GM12878 (cell line): ENCODE measurements at regions not wholly inside any gene's neighbourhood (a gene's known extent, or its start where the extent isn't known, plus 50 kb on each side); places are given as distances from the start of the nearest gene placed in this dataset.

Experiments used
- ATAC-seq: fragments of 200-7000 bp; cut with Tn5 transposase; 3 replicates; pipeline ENCODE4 v1.9.1; 2020; ENCODE audit warnings: mild to moderate bottlenecking, moderate library complexity
- BruUV-seq: library from RNA; stranded (reverse); fragments of 400-500 nt; replicated peaks from 2 replicates; lab custom pipeline; 2021; lab: Mats Ljungman, UMichigan
- CTCF ChIA-PET: fragments of 300-600 bp; sonication (Branson Sonifier 250); formaldehyde crosslinking; extraction: SDS; loops from one replicate; lab custom pipeline; 2021; ENCODE audit warnings: inconsistent platforms; lab: Yijun Ruan, JAX
- POLR2A ChIA-PET: fragments of 350-600 bp; formaldehyde crosslinking; extraction: SDS; loops from one replicate; lab custom pipeline; 2021; ENCODE audit warnings: inconsistent platforms; lab: Charles Lee
- RAD21 ChIA-PET: fragments of 300-600 bp; sonication (Branson Sonifier 250); formaldehyde crosslinking; loops from one replicate; lab custom pipeline; 2023; ENCODE audit warnings: antibody characterized with exemption; ENCODE audit not compliant: unreplicated experiment; lab: Charles Lee
- SMC1A ChIA-PET: fragments of 300-600 bp; sonication (Branson Sonifier 250); formaldehyde crosslinking; loops from one replicate; lab custom pipeline; 2023; ENCODE audit not compliant: unreplicated experiment, uncharacterized antibody; lab: Charles Lee
- DNase-seq: peaks from one replicate; pipeline ENCODE4 v3.0.0-alpha.2; 2011; ENCODE audit warnings: low read depth, low spot score
- FAIRE-seq: peaks from 3 replicates; lab custom pipeline; 2011; peaks lifted over from hg19 to GRCh38; lab: Jason Lieb, UNC
- H2AFZ ChIP-seq: 2 replicates; pipeline ENCODE4 v1.6.0; 2011; ENCODE audit warnings: low read depth, low read length, control low read depth; ENCODE audit not compliant: control insufficient read depth
- H3K27ac ChIP-seq: 2 replicates; pipeline ENCODE4 v1.5.1; 2011; ENCODE audit warnings: control low read depth; ENCODE audit not compliant: control insufficient read depth, insufficient read depth
- H3K27me3 ChIP-seq, 2 experiments: replicated peaks in 1 of 2; 2 replicates each; pipeline versions ENCODE4 v1.6.0 to v1.6.1; 2011; ENCODE audit warnings: low read length in 1 of 2; ENCODE audit not compliant: control insufficient read depth in 2 of 2, insufficient read depth in 2 of 2
- H3K36me3 ChIP-seq, 2 experiments: 2 replicates each; pipeline ENCODE4 v1.5.1; 2011; ENCODE audit warnings: low read length in 1 of 2; ENCODE audit not compliant: control insufficient read depth in 2 of 2, insufficient read depth in 2 of 2
- H3K4me1 ChIP-seq: 2 replicates; pipeline ENCODE4 v1.6.1; 2011; ENCODE audit warnings: mild to moderate bottlenecking, low read length, moderate library complexity, mixed read lengths; ENCODE audit not compliant: control insufficient read depth, insufficient read depth
- H3K4me2 ChIP-seq: 2 replicates; pipeline ENCODE4 v1.6.0; 2011; ENCODE audit warnings: control low read depth; ENCODE audit not compliant: control insufficient read depth, insufficient read depth
- H3K4me3 ChIP-seq: fragments of 200-600 bp; sonication (generic); 2 replicates; pipeline ENCODE4 v1.5.1; 2016
- H3K79me2 ChIP-seq: 2 replicates; pipeline ENCODE4 v1.6.0; 2011; ENCODE audit warnings: low read length; ENCODE audit not compliant: control insufficient read depth, insufficient read depth
- H3K9ac ChIP-seq: 2 replicates; pipeline ENCODE4 v1.8.0; 2011; ENCODE audit warnings: low read length, control low read depth, mixed read lengths; ENCODE audit not compliant: control insufficient read depth, insufficient read depth
- H3K9me3 ChIP-seq: replicated peaks from 3 replicates; pipeline ENCODE4 v1.5.1; 2011; ENCODE audit warnings: mild to moderate bottlenecking, low read length; ENCODE audit not compliant: control insufficient read depth, insufficient read depth
- H4K20me1 ChIP-seq: 2 replicates; pipeline ENCODE4 v1.6.0; 2011; ENCODE audit not compliant: control insufficient read depth, insufficient read depth
- GATAD2B ChIP-seq: fragments of 450-650 bp; conservative IDR thresholded peaks from 2 replicates; pipeline ENCODE4 v1.6.1; 2017; ENCODE audit warnings: low read depth, mild to moderate bottlenecking, moderate library complexity
- HCFC1 ChIP-seq: fragments of 150-350 bp; IDR thresholded peaks from 2 replicates; pipeline ENCODE4 v1.6.1; 2014; ENCODE audit warnings: low read length
- MTA2 ChIP-seq: fragments of 450-650 bp; IDR thresholded peaks from 2 replicates; pipeline ENCODE4 v1.6.1; 2016; ENCODE audit warnings: low read depth, mild to moderate bottlenecking, moderate library complexity
- POLR2AphosphoS2 ChIP-seq: IDR thresholded peaks from 2 replicates; pipeline ENCODE4 v1.6.1; 2011; ENCODE audit warnings: low read depth, mild to moderate bottlenecking, low read length, improper control_type of control experiment, moderate library complexity
- RB1 ChIP-seq: fragments of 450-650 bp; formaldehyde crosslinking; IDR thresholded peaks from 2 replicates; pipeline ENCODE4 v1.6.1; 2017; ENCODE audit warnings: mild to moderate bottlenecking, borderline replicate concordance
- WGBS: methylation state at CpG from one replicate; pipeline ENCODE4 v1.1.6; 2016; ENCODE audit warnings: low lambda C conversion rate; ENCODE audit not compliant: insufficient replicate concordance, insufficient coverage; ENCODE audit errors: missing lambda C conversion rate; 5-methylcytosine and 5-hydroxymethylcytosine counted together
- in situ Hi-C: fragments of 300-500 bp; cut with MboI; formaldehyde crosslinking; loops from 9 replicates; pipeline ENCODE4 v1.14.3; 2018; ENCODE audit warnings: mixed read lengths
- intact Hi-C: fragments of 100-400 bp; cut with micrococcal nuclease; formaldehyde crosslinking; loops from one replicate; pipeline ENCODE4 v1.14.2; 2022; ENCODE audit not compliant: unreplicated experiment

GRCh38 chr12:100703868-100704267 lies 90.7 kb upstream of the ANO4 start:
- H3K79me2 ChIP-seq, result no peaks in the 10 kb centered on the region
- no peak overlapping the region for H3K4me3 ChIP-seq
- no peaks in the 10 kb centered on the region for H3K36me3 ChIP-seq
- no peak overlapping the region for H3K4me2 ChIP-seq
- peaks cover 1% of the 10 kb centered on the region; the same call in 1 of the 2 replicates for H3K4me1 ChIP-seq
- no peak for ATAC-seq
- TF ChIP-seq RB1, result no peak
- TF ChIP-seq POLR2AphosphoS2, result no peak
- TF ChIP-seq, all 136 proteins: peak for 0
- WGBS, result 10% methylated on average over 2 of the region's 2 CpGs
- FAIRE-seq (no peak), DNase-seq (no peak)
- in situ Hi-C loops, result no loop called here
- Histone ChIP-seq H3K27ac (no peak overlapping the region), H3K9me3 (no peaks in the 10 kb centered on the region), H2AFZ (no peak overlapping the region), H3K9ac (no peak overlapping the region), H4K20me1 (no peaks in the 10 kb centered on the region), H3K27me3 (no peaks in the 10 kb centered on the region; a peak in 1 of 4 replicates)
- SMC1A ChIA-PET, result no interaction called here
- intact Hi-C loops, result no loop called here
- BruUV-seq, result no TSS peak
- RAD21 ChIA-PET, result no interaction called here
- POLR2A ChIA-PET, result no interaction called here
- CTCF ChIA-PET, result interaction anchor here (0.7 kb wide), 1 partner anchor 8 kb away, joined by 4 read pairs; no protein-coding TSS in a partner anchor

GRCh38 chr12:100706033-100706432 lies 88.5 kb upstream of the ANO4 start:
- CTCF ChIA-PET, result interaction anchor here (0.9 to 1.0 kb wide), 2 partner anchors 27 to 34 kb away, joined by 3 read pairs; no protein-coding TSS in a partner anchor
- SMC1A ChIA-PET, result no interaction called here
- RAD21 ChIA-PET, result no interaction called here
- Histone ChIP-seq H2AFZ (no peak overlapping the region), H3K9me3 (no peaks in the 10 kb centered on the region), H4K20me1 (no peaks in the 10 kb centered on the region), H3K27me3 (no peaks in the 10 kb centered on the region; a peak in 1 of 4 replicates), H3K79me2 (no peaks in the 10 kb centered on the region), H3K27ac (no peak overlapping the region), H3K36me3 (no peaks in the 10 kb centered on the region), H3K4me1 (no peaks in the 10 kb centered on the region), H3K9ac (no peak overlapping the region), H3K4me3 (no peak overlapping the region), H3K4me2 (no peak overlapping the region)
- intact Hi-C loops, result no loop called here
- WGBS, result 48% methylated on average over 3 of the region's 3 CpGs
- no peak for FAIRE-seq
- no peak for ATAC-seq
- DNase-seq, result no peak
- in situ Hi-C loops, result no loop called here
- no TSS peak for BruUV-seq
- TF ChIP-seq HCFC1 (no peak), GATAD2B (no peak), MTA2 (no peak)
- TF ChIP-seq, all 136 proteins: peak for 0
- POLR2A ChIA-PET, result no interaction called here
